ENCODE measurements at regions not wholly inside any gene's neighbourhood (a gene's known extent, or its start where the extent isn't known, plus 50 kb on each side); places are given as distances from the start of the nearest gene placed in this dataset.

DNA sequence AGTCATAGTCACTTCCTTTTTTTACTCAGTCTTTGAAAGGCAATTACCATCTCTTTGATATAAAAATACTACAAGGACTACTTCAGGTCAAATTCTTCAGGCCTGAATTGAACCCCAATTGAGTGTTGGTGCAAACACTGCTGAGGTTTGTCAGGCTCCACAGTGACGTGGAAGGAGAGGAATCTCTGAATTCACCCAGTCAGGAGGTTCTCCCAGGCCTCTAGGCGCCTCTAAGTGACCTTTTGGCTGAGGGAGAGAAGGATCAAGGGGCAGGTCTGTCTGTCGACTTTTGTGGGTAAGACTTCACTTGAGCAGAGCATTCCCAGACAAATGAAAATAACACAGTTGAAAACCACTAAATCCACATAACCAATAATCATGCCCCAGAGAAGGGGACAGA, 227.6 kb upstream of the CHRNA7 start:
- Histone ChIP-seq H3K4me1 (ENCODE audit: control insufficient read depth, extremely low read depth, insufficient read depth, low read length) (no peaks in the 10 kb centered on the region), H3K4me2 (ENCODE audit: insufficient read depth, low read length) (no peak overlapping the region), H2AFZ (ENCODE audit: low read depth, low read length) (no peak overlapping the region), H3K9me3 (replicated peaks; ENCODE audit: control insufficient read depth, insufficient read depth, low read length) (no peaks in the 10 kb centered on the region), H3K9me1 (replicated peaks; ENCODE audit: control insufficient read depth, extremely low read depth, insufficient read depth, low read length) (no peaks in the 10 kb centered on the region), H3K27ac (ENCODE audit: insufficient read depth, low read depth, low read length) (no peak overlapping the region), H3K79me2 (ENCODE audit: control insufficient read depth, insufficient read depth, low read length) (no peaks in the 10 kb centered on the region), H3K4me3 (replicated peaks in 1 of 3; ENCODE audit: insufficient read depth in 1 of 3, low read depth in 1 of 3, low read length in 3 of 3) (no peak overlapping the region), H3K9ac (replicated peaks; ENCODE audit: extremely low read depth, insufficient read depth, low read length) (no peak overlapping the region), H3K27me3 (ENCODE audit: control insufficient read depth in 2 of 2, insufficient read depth in 2 of 2, low read length in 2 of 2) (no peaks in the 10 kb centered on the region), H4K20me1 (replicated peaks; ENCODE audit: control insufficient read depth, extremely low read depth, insufficient read depth, low read length) (no peaks in the 10 kb centered on the region), H3K36me3 (ENCODE audit: control insufficient read depth in 2 of 2, extremely low read depth in 1 of 2, insufficient read depth in 2 of 2, low read length in 2 of 2) (no peaks in the 10 kb centered on the region)
- intact Hi-C loops (cut with micrococcal nuclease) (no loop called here), dilution Hi-C loops (cut with MboI; ENCODE audit: extremely low pct_ligation_motif_present, low sequenced_read_pairs) (no loop called here)
- TF ChIP-seq GATA2 (IDR thresholded peaks at IDR 0.05; ENCODE audit: insufficient read depth, insufficient read length, low read depth, low read length) = no peak
- no peak for TF ChIP-seq MYC (IDR thresholded peaks at IDR 0.05; ENCODE audit: low read depth, low read length)
- no peak for TF ChIP-seq MAX (IDR thresholded peaks at IDR 0.05; ENCODE audit: insufficient read depth, insufficient read length)
- TF ChIP-seq, protein P1, sequence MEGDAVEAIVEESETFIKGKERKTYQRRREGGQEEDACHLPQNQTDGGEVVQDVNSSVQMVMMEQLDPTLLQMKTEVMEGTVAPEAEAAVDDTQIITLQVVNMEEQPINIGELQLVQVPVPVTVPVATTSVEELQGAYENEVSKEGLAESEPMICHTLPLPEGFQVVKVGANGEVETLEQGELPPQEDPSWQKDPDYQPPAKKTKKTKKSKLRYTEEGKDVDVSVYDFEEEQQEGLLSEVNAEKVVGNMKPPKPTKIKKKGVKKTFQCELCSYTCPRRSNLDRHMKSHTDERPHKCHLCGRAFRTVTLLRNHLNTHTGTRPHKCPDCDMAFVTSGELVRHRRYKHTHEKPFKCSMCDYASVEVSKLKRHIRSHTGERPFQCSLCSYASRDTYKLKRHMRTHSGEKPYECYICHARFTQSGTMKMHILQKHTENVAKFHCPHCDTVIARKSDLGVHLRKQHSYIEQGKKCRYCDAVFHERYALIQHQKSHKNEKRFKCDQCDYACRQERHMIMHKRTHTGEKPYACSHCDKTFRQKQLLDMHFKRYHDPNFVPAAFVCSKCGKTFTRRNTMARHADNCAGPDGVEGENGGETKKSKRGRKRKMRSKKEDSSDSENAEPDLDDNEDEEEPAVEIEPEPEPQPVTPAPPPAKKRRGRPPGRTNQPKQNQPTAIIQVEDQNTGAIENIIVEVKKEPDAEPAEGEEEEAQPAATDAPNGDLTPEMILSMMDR (IDR thresholded peaks at IDR 0.05; ENCODE audit: extremely low read depth in 1 of 2, insufficient read depth in 1 of 2, low read depth in 1 of 2, low read length in 2 of 2) = no peak
- no peak for TF ChIP-seq JUN (IDR thresholded peaks at IDR 0.05; ENCODE audit: borderline replicate concordance, insufficient read depth, insufficient read length, low read depth)
- no peak for TF ChIP-seq POLR2AphosphoS5 (IDR thresholded peaks at IDR 0.05; ENCODE audit: insufficient read depth, low read depth, low read length)
- no peak for TF ChIP-seq POLR2A (IDR thresholded peaks at IDR 0.05; ENCODE audit: low read depth, low read length)
- ChIA-PET POLR2A (no interaction called here), CTCF (no interaction called here)
- no TSS peak for BruUV-seq (replicated peaks)
- FAIRE-seq (no peak), DNase-seq (ENCODE audit: low read depth, low spot score) (no peak)

All from endothelial cell of umbilical vein (primary cell).